ENCODE measurements at regions not wholly inside any gene's neighbourhood (a gene's known extent, or its start where the extent isn't known, plus 50 kb on each side); places are given as distances from the start of the nearest gene placed in this dataset.
"Not testable (repeated sequence)": the region's sequence is repeated elsewhere in the genome, so short reads cannot be mapped to it uniquely, and the experiment has no call there.

GRCh38 chr6:135557582-135557981 is 60.0 kb upstream of the AHI1 start (continued):
- TF ChIP-seq, protein P1, sequence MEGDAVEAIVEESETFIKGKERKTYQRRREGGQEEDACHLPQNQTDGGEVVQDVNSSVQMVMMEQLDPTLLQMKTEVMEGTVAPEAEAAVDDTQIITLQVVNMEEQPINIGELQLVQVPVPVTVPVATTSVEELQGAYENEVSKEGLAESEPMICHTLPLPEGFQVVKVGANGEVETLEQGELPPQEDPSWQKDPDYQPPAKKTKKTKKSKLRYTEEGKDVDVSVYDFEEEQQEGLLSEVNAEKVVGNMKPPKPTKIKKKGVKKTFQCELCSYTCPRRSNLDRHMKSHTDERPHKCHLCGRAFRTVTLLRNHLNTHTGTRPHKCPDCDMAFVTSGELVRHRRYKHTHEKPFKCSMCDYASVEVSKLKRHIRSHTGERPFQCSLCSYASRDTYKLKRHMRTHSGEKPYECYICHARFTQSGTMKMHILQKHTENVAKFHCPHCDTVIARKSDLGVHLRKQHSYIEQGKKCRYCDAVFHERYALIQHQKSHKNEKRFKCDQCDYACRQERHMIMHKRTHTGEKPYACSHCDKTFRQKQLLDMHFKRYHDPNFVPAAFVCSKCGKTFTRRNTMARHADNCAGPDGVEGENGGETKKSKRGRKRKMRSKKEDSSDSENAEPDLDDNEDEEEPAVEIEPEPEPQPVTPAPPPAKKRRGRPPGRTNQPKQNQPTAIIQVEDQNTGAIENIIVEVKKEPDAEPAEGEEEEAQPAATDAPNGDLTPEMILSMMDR (IDR thresholded peaks at IDR 0.05; ENCODE audit: low read depth, low read length, missing input control): no peak
- TF ChIP-seq EGR1 (IDR thresholded peaks at IDR 0.05; ENCODE audit: low read depth in 2 of 2) (no peak), HNF4G (IDR thresholded peaks at IDR 0.05) (no peak), FOXA2 (IDR thresholded peaks at IDR 0.05) (no peak), FOXA1 (IDR thresholded peaks at IDR 0.05) (no peak)

DNA sequence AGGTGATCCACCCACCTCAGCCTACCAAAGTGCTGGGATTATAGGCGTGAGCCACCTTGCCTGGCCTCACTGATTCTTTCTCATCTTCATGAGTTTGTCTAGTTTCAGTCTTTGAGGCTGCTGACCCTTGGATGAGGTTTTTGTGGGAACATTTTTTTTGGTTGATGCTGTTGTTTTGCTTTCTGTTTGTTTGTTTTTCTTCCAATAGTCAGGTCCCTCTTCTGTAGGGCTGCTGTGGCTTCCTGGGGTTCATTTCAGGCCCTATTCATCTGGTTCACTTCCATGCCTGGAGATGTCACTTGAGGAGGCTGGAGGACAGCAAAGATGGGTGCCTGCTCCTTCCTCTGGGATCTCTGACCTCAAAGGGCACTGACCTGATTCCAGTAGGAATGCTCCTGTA is 68.1 kb upstream of the AHI1 start:
- H3K4me1 ChIP-seq (ENCODE audit: control insufficient read depth in 4 of 4, insufficient read depth in 4 of 4, low read length in 3 of 4); H3K4me3 ChIP-seq (ENCODE audit: low read depth in 1 of 3, low read length in 3 of 3); H3K27me3 ChIP-seq (ENCODE audit: control insufficient read depth in 4 of 4, insufficient read depth in 4 of 4, low read length in 3 of 4); H3K27ac ChIP-seq (ENCODE audit: low read depth in 1 of 2, low read length in 2 of 2); DNase-seq (ENCODE audit: low spot score); H3K9ac ChIP-seq (ENCODE audit: low read depth in 1 of 2, low read length in 2 of 2); H3K9me3 ChIP-seq (ENCODE audit: control insufficient read depth in 4 of 4, low read length in 3 of 4); H3K36me3 ChIP-seq (ENCODE audit: control insufficient read depth in 4 of 4, insufficient read depth in 3 of 4, low read depth in 1 of 4, low read length in 3 of 4): not testable (repeated sequence)
- 98% methylated on average over 1 of the region's 1 CpG for whole genome bisulfite sequencing

- Histone ChIP-seq H3K27ac (ENCODE audit: low read depth in 1 of 2, low read length in 2 of 2) (no peak overlapping the region), H3K36me3 (ENCODE audit: control insufficient read depth in 4 of 4, insufficient read depth in 3 of 4, low read depth in 1 of 4, low read length in 3 of 4) (no peaks in the 10 kb centered on the region), H3K9ac (ENCODE audit: low read depth in 1 of 2, low read length in 2 of 2) (no peak overlapping the region), H3K4me3 (ENCODE audit: low read depth in 1 of 3, low read length in 3 of 3) (no peak overlapping the region), H3K27me3 (ENCODE audit: control insufficient read depth in 4 of 4, insufficient read depth in 4 of 4, low read length in 3 of 4) (no peaks in the 10 kb centered on the region), H3K9me3 (ENCODE audit: control insufficient read depth in 4 of 4, low read length in 3 of 4) (no peaks in the 10 kb centered on the region), H3K4me1 (ENCODE audit: control insufficient read depth in 4 of 4, insufficient read depth in 4 of 4, low read length in 3 of 4) (peaks cover 0 to 1% (median 0%) of the 10 kb centered on the region in 4 donors)
- 98% methylated on average over 7 of the region's 7 CpGs for WGBS
- TF ChIP-seq TAF1 (conservative IDR thresholded peaks at IDR 0.05) (no peak), FOXA1 (IDR thresholded peaks at IDR 0.05) (no peak), JUND (IDR thresholded peaks at IDR 0.05) (no peak), ZBTB33 (IDR thresholded peaks at IDR 0.05) (no peak), SP1 (IDR thresholded peaks at IDR 0.05) (no peak), HNF4A (conservative IDR thresholded peaks at IDR 0.05) (no peak), YY1 (IDR thresholded peaks at IDR 0.05) (no peak), FOXA2 (IDR thresholded peaks at IDR 0.05) (no peak), RXRA (IDR thresholded peaks at IDR 0.05) (no peak), GABPA (IDR thresholded peaks at IDR 0.05 in 1 of 2, conservative IDR thresholded peaks at IDR 0.05 in 1 of 2) (no peak), EGR1 (IDR thresholded peaks at IDR 0.05; ENCODE audit: low read depth in 2 of 2) (no peak), REST (IDR thresholded peaks at IDR 0.05) (no peak), HNF4G (IDR thresholded peaks at IDR 0.05) (no peak)
- TF ChIP-seq, protein P1 (IDR thresholded peaks at IDR 0.05; ENCODE audit: low read depth, low read length, missing input control): no peak
- no peak for DNase-seq (ENCODE audit: low spot score)
These were observed 69.0 kb upstream of the AHI1 start for GRCh38 chr6:135566311-135567068.
